ENCODE measurements at regions not wholly inside any gene's neighbourhood (a gene's known extent, or its start where the extent isn't known, plus 50 kb on each side); places are given as distances from the start of the nearest gene placed in this dataset.

DNA sequence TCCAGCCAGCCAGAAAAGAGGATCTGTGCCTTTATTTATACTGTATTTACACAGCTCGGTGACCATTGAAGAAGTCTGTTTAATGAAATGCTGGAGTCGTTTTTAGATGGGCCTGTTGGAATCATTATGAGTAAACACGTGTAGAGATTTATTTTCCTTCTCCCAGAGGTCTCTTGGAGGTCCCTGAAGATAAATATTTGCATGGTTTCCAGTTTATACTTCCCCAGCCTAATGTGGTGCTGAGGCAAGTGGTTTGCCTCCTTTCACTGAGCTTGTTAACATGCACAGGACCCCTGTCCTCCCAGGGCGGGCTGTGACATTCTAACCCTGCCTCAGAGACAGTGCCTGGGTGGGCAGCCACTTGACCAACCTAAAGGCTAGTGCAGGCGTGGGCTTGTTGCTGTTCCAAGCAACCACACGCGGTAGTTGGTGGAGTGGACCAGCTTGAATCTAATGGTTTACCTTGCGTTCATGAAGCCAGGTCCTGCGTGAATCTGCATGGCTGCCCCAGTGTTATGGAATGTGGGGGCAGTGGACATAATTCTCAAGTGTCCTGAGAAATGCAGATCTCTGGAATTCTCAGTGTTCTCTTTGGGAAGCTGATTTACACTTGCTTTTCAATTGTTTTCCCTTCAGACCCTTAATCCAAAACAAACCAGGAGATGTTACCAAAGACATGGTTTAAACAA lies 130.2 kb upstream of the DLX2 start:
- DNase-seq, result no peak

DNA sequence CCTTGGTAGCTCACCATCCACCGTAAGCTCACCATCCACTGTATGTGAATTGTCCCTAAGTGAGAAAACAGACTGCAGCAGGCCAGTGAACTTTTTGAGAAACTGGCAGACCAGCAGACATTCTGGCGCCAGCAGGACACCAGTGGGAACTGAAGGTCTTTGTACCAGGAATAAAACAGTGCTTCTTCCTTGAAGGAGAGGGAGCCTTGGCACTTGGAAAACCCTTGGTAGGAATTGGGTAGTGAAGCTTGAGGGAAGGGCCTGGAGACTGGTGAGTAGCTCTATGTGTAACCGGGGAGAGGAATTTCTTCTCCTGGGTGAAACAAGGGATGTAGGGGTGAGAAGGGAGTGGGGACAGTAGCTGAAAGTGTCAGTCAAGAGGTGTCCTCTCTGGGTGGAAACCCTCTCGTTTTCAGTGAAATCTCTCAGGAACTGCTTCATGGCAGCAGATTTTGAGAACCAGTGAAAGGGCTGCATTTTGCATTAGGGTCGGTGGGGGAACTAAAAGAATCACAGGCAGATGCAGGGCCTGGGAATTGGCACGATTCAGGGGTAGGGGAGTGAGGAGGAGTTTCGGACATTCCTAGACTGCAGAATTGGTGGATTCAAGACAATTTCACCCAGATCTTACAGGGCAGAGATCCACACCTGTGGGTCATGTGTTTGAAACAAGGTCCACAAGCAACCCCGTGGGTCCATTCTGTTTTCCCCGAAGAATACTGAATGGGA lies 131.5 kb upstream of the DLX2 start:
- no peak for DNase-seq

DNA sequence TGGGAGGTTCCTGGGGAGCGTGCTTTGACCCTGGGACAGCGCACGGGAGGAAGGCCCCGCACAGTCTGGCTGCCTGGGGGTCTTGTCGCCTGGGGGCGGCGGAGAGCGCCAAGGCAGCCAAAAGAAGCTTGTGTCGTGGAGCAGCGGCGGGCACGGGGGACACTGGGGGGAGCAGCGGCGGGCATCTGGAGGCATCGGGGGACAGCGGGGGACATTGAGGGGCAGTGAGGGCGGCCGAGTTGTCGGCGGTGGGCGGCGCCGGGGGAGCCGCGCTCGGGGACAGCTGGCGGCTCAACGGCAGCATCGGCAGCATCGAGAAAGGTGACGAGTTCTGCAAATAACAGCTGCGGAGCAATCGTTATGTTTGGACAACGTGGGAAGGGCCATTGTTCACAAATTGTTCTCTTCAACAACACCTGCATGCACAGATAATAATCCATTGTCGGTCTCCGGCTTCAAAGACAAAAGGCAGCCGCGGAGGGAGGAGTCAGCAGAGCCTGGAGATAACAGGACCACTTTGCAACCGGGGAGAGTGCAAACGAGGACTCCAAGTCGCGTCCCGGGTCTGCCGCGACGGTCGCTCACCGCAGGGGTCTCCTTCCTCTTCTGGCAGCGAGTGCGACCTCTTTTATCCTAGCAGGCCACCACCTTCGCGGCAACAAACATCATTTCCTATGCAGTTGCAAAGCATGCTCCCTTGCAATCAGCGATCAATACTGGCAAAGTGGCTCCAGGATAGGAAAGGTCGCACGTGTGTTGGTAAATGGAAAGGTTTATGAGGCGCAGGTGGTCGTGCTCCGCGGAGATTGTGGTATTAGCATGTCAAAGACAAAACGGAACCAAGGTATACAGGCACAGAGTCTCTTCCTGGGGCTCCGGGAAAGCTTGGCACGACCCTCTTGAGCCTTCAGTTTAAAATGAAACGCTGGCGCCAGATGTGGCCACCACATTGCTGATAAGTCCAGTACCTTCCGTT lies 132.3 kb upstream of the DLX2 start:
- DNase-seq, result no peak

DNA sequence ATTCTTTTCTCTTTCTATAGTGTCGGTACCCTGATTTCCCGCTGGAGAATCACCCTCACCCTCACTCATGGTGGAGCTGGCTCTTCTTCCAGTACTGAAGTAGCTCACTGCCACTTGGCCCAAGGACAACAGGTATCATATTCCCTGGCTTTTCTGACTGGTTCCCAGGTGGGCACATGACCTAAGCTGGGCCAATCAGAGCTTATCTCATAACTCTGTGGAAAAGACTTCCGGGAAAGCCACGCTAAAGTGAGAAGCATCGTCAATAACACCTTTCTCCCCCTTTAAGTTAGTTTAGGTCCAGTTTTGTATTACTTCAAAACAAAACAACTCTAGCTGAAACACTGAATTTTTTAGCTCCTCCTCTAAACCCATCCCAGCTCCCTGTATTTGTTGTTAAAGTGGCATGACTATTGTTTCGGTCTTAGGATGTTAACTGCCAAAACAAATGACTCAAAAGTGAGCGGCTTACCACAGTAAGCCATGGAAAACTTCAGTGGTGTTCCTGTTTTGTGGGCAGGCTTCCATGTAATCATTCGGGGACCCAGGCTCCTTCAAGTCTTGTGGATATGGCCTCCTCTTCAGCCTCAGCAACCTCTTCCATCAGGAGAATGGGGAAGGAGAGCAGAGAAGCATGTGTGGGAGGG lies 137.4 kb upstream of the DLX2 start:
- DNase-seq, result no peak

DNA sequence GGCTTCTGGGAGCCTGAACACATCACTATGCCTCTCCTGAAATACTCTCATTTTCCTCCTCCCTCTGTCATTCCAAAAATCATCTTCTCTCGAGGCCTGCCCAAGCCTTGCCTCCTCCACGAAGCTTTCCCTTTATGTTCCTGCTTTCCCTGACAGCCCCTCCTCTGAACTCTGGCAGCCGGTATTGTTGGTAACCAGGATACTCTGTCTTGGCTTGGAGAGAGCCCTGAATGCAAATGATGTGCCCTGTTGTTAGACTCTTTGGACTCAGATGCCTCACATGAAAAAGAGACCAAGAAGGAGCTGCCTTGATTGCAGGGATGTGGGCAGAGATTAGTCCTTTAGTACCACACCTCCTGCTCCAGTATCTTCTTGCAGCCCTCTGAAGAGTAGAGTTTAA lies 138.5 kb upstream of the DLX2 start:
- DNase-seq, result no peak

DNA sequence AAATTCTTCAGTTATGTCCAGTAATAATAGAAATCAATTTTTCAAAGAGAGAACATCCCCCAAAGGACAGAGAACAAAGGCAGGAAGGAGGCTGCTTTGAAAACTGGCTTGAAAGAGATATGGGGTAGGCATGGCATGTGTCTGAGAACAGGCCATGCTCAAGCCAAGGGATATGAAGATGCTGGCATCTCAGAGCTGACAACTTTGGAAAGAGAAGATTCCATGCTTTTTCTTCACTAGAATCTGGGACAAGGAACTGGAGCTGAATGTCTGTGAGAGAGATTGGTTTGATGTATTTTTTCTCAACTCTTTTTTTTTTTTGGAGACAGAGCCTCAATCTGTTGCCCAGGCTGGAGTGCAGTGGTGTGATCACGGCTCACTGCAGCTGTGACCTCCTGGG lies 139.8 kb upstream of the DLX2 start:
- DNase-seq, result no peak

DNA sequence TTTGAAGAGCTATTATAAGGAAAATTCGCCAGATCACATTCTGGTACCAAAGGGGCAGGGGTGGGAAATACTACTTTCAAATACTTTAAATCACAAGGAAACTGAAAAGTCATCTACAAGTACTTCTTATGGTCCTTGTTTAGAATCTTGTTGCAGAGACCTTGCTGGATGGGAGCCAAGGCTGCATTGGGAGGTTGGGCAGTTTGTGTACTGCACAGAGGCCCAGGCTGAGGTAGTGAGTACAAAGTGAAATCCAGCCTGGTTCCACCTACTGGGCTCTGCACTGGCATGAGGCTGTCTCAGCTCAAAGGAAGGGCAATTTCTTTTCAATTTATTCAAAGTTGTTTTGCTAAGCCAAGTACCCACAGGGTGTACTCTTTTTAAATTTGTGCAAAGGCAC lies 140.3 kb upstream of the DLX2 start:
- DNase-seq, result no peak

DNA sequence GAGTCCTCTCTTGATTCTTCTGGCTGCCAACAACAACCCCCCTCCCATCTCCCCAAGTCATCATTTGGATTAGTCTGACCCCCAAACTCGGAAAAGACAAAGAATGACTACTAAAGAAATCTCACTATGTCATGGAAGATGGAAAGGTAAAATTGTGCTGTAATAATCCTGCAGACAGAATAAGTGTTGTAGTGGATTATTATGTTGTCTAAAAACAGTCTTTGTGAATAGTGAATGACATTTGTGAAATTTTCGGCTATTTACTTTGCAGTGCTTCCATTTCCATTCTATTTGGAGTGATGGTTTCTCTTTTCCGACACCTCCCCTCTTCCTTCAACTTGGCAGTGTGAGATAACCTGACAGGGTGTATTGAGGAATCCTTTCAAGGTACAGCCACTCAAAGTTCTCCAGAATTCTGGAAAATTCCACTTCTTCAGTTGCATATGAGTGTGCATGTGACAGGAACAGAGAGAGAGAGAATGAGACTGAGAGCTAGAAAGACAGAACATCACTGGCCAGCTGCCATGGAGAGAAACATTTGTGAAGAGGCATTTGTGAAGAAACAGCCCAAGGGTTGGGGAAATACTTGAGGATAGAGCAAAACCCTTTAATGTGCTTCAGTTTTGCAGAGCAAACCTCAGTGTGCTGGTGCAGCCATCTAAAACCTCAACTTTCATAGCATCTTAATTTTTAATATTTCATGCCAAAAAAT lies 141.9 kb upstream of the DLX2 start:
- peak; percentile 32 for DNase-seq

DNA sequence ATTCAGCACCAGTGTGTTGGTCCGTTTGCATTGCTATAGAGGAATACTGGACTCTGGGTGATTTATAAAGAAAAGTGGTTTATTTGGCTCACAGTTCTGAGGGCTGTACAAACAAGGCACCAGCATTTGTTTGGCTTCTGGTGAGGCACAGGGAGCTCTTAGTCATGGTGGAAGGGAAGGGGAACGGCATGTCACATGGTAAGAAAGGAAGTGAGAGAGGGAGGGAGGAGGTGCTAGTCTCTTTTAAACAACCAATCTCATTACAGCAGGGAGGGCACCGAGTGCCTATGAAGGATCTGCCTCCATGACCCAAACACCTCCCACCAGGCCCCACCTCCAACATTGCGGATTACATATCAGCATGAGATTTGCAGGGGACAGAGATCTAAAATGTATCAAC lies 143.9 kb upstream of the DLX2 start:
- DNase-seq, result no peak

DNA sequence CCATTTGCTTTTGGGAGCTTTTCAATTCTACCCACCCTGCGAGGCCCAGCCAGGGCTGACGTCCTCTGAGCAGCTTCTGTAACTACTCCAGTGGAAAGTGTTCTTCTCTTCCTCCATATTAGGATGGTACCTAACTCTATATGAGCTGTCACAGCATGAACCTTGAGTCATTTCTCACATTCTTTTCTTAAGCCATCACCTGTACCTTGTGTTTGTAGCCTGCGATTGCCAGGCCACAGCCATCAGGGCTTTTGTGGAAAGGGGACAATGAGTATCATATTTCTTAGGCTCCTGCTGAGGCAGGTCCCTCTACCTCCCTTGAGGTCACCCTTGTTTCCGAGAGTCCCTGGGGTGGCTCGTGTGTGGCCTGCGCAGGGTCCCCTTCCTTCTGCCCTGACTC lies 144.5 kb upstream of the DLX2 start:
- no peak for DNase-seq

DNA sequence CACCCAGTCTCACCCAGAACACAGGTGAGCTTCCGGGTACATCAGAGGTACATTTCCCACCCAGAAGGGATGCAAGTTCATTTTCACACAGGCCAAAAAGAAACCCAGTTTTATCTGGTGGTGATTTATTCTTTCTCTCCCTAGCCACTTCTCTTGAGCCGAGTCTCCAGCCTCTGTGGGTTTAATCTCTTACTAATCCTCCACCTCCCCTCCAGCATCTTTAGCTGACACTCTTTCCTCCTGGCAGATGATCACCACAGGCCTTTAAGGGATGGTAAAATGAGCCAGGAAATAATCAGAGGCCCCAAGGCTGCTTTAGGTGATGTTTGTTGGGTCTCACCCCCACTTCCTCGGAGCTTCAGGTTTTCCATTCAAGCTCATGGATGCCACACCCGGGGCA lies 145.7 kb upstream of the DLX2 start:
- no peak for DNase-seq

DNA sequence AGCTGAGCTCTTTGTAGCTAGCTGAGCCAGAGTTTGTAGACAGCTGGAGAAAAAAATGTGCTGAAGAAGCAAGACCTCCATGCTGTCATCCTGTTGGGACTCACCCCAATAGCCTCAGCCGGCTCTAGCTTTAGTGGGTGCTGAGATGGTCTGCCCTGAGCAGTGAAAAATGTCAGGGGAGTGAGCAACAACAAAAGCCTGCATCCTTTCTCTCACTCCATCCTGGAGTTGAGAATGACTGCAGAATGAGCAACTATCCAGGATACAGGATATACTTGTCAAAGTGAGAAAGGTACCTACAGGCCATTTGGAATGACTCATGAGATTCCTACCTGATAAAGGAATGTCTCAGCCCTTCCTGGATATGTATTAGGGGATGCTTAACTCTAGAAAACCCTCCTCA lies 146.1 kb upstream of the DLX2 start:
- DNase-seq, result peak; percentile 66

DNA sequence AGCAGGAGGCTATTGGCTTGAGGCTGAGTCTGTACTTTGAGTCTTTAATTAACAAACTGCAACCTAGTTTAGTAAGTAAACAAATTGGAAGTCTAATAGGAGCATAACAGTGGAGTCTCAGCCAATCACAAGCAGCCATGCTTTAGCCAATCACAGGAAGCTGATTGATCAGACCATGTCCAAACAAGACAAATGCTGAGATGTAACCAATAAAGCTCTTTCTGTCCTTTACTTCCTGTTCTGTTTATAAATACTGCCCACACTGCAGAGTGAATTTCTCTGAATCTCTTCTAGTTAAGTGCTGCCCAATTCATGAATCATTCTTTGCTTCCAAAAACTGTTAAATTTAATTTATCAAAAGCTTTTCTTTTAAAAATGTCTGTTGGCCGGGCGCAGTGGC lies 146.6 kb upstream of the DLX2 start:
- DNase-seq, result no peak

DNA sequence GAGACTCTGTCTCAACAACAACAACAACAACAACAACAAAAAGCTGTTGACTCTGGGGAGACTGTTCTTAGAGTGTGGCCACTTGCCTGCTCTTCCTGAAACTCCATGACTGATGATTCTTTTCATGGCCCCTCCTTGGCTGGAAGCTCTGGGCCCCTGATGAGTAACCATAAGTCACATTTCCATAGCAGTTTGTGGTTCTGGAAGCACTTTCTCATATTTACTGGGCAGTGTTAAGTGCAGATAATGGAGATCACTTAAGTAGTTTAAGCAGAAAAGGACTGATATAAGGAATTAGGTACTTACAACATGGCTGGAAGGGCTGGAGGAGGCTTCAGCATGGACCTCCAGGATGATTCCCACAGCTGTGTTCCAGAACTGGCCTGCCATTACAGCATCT lies 147.3 kb upstream of the DLX2 start:
- peak; percentile 84 for DNase-seq

DNA sequence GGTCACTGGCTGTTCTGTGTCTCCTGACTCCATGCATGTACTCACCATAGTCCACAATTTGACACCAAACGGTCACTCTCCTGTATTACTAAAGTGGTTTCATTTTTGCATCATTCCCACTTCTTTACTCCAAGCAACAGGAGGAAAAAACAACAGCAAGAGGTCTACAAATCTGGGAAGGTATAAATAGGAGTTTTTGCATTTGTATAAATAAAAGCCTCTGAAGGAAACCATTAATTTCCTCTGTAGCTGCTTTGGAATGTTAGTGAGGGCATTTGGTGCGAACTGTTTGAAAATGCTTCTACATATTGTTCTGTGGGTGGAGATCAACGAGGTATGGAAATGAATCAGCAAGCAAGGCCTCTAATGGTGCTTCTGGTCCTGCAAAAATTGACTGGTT lies 148.5 kb upstream of the DLX2 start:
- DNase-seq, result peak; percentile 74

DNA sequence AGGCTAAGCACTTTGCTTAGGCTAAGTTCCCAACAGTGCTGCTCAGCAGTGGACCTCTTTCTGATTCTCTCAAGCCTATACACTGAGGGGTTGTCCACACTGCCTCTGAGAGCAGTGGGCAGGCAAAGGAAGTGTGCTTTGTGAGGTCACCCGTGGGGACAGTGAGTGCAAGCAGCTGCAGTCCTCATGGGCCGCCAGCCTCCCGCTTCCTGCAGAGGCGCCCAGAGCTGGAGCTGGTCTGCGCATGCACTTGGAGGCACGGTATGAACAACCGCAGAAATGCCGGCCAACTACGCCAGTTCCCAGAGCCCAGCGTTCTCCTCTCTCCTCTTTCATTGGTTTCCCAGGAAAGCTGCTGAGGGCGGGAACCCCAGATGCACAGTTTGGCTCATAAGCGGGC lies 149.5 kb upstream of the DLX2 start:
- no peak for DNase-seq

DNA sequence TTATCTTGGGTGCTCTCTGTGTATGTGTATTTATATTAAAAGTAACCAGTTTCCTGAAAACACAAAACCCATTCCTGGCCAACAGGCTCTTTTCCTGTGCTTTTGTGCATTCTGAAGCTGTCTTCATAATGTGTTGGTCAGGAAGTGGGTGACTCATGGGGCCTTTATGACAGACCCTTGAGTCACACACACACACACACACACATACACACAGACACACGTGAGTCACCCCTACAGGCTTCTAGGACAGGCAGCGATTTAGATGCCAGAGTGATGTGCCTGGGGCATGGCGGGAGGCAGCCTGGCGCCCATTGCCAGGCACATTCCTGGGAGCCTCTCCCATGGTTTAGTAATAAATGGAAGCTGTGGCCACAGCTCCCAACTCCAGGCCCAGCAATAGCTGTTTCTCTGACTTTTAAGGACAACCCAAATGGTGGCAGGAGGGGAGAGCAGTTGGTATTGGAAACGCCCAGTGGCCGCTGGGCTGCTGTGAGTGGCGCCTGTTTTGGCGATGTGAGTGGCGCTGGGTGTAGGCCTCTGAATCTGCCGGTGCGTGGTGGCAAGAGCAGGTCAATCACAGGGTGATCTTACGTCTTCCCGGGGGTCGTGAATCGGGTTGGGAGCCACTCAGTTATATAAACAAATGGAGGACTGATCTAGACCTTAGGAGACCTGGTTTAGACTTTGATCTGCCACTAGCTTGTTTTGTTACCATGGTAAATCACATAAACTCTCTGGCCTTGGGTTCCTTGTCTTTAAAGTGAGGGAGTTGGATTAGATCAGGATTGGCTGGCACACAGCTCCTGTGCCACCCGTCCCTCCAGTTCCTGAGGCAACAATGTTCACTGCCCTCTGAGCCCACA lies 150.7 kb upstream of the DLX2 start:
- peak; percentile 99 for DNase-seq

DNA sequence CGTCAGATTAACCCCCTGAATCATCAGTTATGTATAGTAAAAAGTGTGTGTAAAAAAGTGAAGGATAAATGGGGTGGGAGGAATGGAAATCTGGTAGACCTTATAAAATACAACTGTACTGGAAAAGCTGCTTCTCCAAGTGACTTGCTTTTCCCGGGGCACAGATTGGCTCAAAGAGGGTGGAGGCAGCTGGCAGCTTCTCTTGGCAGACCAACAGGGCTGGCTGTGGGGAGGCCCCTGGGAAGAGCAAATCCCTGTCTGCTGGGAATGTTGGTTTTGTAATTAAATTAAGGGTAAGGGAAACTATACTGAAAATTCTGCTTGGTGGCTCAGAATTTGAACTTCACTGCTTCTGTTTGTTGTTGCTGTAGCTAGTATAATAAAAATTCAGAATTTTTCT lies 154.2 kb upstream of the DLX2 start:
- no peak for DNase-seq

DNA sequence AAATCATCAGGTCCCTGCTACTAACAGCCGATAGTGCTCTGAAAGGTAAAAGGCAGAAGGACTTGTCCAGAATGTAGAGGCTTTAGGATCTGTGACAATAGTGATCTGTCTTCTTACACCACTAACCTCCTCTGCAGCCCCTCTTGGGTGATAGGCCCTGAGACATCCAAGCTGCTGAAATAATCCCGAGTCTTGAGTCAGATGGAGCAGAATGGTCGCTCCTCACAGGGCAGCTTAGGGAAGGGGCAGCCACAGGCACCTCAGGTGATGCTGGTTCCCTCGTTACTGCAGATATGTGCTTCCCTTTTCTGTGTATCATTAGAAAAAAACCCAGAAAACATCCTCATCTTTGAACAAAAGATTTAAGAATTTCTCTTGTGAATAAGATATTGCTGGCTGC lies 157.1 kb upstream of the DLX2 start:
- no peak for DNase-seq

DNA sequence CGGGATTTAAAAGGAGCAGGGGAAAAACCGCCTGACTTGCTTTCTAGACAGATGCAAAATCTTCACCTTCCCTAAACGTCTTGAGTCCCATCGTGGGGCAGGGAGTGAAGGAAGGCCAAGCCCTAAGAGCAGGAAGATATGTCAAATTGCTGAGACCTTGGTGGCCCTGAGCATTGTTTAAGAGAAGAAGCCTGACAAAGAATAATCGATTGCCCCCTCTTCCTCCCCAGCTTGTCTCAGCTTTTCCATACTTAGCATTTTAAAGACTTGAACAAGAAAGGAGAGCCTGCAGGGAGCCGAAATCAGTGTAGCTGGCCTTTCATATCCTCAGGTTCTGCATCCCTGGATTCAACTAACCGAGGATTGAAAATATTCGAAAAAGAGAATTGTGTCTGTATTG lies 157.6 kb upstream of the DLX2 start:
- DNase-seq, result no peak

DNA sequence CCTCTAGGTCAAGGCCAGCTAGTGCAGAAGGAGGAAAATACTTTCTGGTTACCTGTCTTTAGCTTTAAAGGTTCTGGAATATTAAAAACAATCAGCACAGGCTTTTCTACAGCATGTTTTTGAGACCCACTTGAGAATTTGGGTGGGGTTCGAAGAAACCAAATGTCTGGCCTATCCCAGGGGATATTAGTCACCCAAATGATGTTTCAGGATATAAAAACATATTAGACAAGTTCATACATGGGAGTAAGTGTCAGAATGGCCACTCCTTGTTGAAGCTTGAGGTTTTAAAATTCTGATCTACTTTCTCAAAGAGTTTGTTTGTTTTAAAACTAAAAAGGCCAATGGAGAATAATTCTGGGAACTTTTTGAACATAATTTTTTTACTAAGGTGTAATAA lies 158.6 kb upstream of the DLX2 start:
- DNase-seq, result no peak

DNA sequence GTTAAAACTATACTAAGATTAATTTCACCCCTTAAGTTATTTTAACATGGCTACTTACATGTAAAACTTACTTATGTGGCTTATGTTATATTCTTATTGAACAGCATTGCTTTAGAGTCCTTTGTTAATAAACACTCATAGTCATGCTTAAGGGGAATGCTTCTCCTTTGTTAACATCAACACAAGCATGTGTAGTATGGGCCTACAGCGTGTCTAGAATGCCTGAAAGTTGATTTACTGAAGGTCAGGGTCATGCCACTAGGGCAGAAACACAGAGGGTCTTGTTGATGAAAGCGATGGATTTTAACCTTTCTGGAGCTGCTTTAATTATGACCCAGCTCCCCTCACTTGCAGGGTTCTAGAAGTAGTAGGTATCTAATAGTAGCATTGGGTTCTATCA lies 159.8 kb upstream of the DLX2 start:
- no peak for DNase-seq
